ENCODE measurements at regions not wholly inside any gene's neighbourhood (a gene's known extent, or its start where the extent isn't known, plus 50 kb on each side); places are given as distances from the start of the nearest gene placed in this dataset.
"Not testable (repeated sequence)": the region's sequence is repeated elsewhere in the genome, so short reads cannot be mapped to it uniquely, and the experiment has no call there.

GRCh38 chr7:96558530-96558929 is 151.1 kb downstream of the SEM1 start:
- DNase-seq: no peak

GRCh38 chr7:96558093-96558492 is 151.6 kb downstream of the SEM1 start:
- DNase-seq: no peak

- DNase-seq: not testable (repeated sequence)
Observed at GRCh38 chr7:96557598-96557997, 152.0 kb downstream of the SEM1 start.

- peak; percentile 69 for DNase-seq
Observed at GRCh38 chr7:96548664-96549063, 161.0 kb downstream of the SEM1 start.

GRCh38 chr7:96547371-96547811 is 162.3 kb downstream of the SEM1 start:
- peak; percentile 76 for DNase-seq

GRCh38 chr7:96546426-96546825 is 163.2 kb downstream of the SEM1 start:
- DNase-seq: no peak

- DNase-seq: no peak
Observed at GRCh38 chr7:96539471-96539870, 170.2 kb downstream of the SEM1 start.

- no peak for DNase-seq
Observed at GRCh38 chr7:96538632-96539031, 171.0 kb downstream of the SEM1 start.

GRCh38 chr7:96534221-96534620 is 175.4 kb downstream of the SEM1 start:
- no peak for DNase-seq

- DNase-seq: no peak
Observed at GRCh38 chr7:96532428-96532935, 177.2 kb downstream of the SEM1 start.

- DNase-seq: no peak
Observed at GRCh38 chr7:96531331-96531730, 178.3 kb downstream of the SEM1 start.

GRCh38 chr7:96530786-96531185 is 178.9 kb downstream of the SEM1 start:
- no peak for DNase-seq

GRCh38 chr7:96527133-96527827 is 182.4 kb downstream of the SEM1 start:
- DNase-seq: no peak

- no peak for DNase-seq
Observed at GRCh38 chr7:96526496-96526895, 183.2 kb downstream of the SEM1 start.

- no peak for DNase-seq
Observed at GRCh38 chr7:96521068-96521894, 188.4 kb downstream of the SEM1 start.

GRCh38 chr7:96508371-96508770 is 186.5 kb upstream of the SLC25A13 start:
- DNase-seq: no peak

- no peak for DNase-seq
Observed at GRCh38 chr7:96503597-96503996, 181.7 kb upstream of the SLC25A13 start.

- DNase-seq: no peak
Observed at GRCh38 chr7:96501318-96501717, 179.4 kb upstream of the SLC25A13 start.

GRCh38 chr7:96499532-96499931 is 177.6 kb upstream of the SLC25A13 start:
- DNase-seq: no peak

GRCh38 chr7:96497567-96497966 is 175.7 kb upstream of the SLC25A13 start:
- DNase-seq: no peak

GRCh38 chr7:96495751-96496216 is 173.9 kb upstream of the SLC25A13 start:
- peak; percentile 72 for DNase-seq

- no peak for DNase-seq
Observed at GRCh38 chr7:96486681-96487080, 164.8 kb upstream of the SLC25A13 start.

- DNase-seq: no peak
Observed at GRCh38 chr7:96484845-96485244, 162.9 kb upstream of the SLC25A13 start.

- DNase-seq: no peak
Observed at GRCh38 chr7:96484091-96484490, 162.2 kb upstream of the SLC25A13 start.
